HG02943 (cell line): ENCODE measurements at regions not wholly inside any gene's neighbourhood (a gene's known extent, or its start where the extent isn't known, plus 50 kb on each side); places are given as distances from the start of the nearest gene placed in this dataset.
"Not testable (repeated sequence)": the region's sequence is repeated elsewhere in the genome, so short reads cannot be mapped to it uniquely, and the experiment has no call there.

Source experiments
- ATAC-seq: cut with Tn5 transposase; IDR thresholded peaks from one replicate; pipeline ENCODE4 v1.9.1; 2021; ENCODE audit warnings: mild to moderate bottlenecking, low read depth, moderate library complexity; ENCODE audit not compliant: unreplicated experiment

GRCh38 chr15:61379005-61379404, 149.9 kb upstream of the RORA start:
- no peak for ATAC-seq

- no peak for ATAC-seq
These were observed 147.9 kb upstream of the RORA start for GRCh38 chr15:61376961-61377360.

- ATAC-seq: no peak
These were observed 147.4 kb upstream of the RORA start for GRCh38 chr15:61376516-61376915.

- ATAC-seq: no peak
These were observed 145.7 kb upstream of the RORA start for GRCh38 chr15:61374848-61375247.

- ATAC-seq: no peak
These were observed 138.9 kb upstream of the RORA start for GRCh38 chr15:61367953-61368352.

- no peak for ATAC-seq
These were observed 135.8 kb upstream of the RORA start for GRCh38 chr15:61364871-61365270.

GRCh38 chr15:61362912-61363311, 133.8 kb upstream of the RORA start:
- ATAC-seq: not testable (repeated sequence)

GRCh38 chr15:61344293-61344692, 115.2 kb upstream of the RORA start:
- ATAC-seq: no peak

- ATAC-seq: no peak
These were observed 113.3 kb upstream of the RORA start for GRCh38 chr15:61342390-61342789.

- ATAC-seq: no peak
These were observed 110.4 kb upstream of the RORA start for GRCh38 chr15:61339516-61339915.

- ATAC-seq: no peak
These were observed 108.4 kb upstream of the RORA start for GRCh38 chr15:61337541-61337940.

- no peak for ATAC-seq
These were observed 107.0 kb upstream of the RORA start for GRCh38 chr15:61336026-61336638.

- ATAC-seq: not testable (repeated sequence)
These were observed 105.6 kb upstream of the RORA start for GRCh38 chr15:61334714-61335113.

GRCh38 chr15:61331019-61331418, 101.9 kb upstream of the RORA start:
- ATAC-seq: no peak

- ATAC-seq: peak; percentile 76
These were observed 98.0 kb upstream of the RORA start for GRCh38 chr15:61327019-61327631.

GRCh38 chr15:61319892-61320291, 90.8 kb upstream of the RORA start:
- ATAC-seq: no peak

- no peak for ATAC-seq
These were observed 89.9 kb upstream of the RORA start for GRCh38 chr15:61318802-61319525.

GRCh38 chr15:61318301-61318700, 89.2 kb upstream of the RORA start:
- ATAC-seq: no peak

GRCh38 chr15:61315471-61315870, 86.4 kb upstream of the RORA start:
- ATAC-seq: no peak

GRCh38 chr15:61314427-61314826, 85.3 kb upstream of the RORA start:
- no peak for ATAC-seq

GRCh38 chr15:61309617-61310016, 80.5 kb upstream of the RORA start:
- ATAC-seq: no peak

- ATAC-seq: no peak
These were observed 80.0 kb upstream of the RORA start for GRCh38 chr15:61309031-61309511.
